ENCODE measurements at regions not wholly inside any gene's neighbourhood (a gene's known extent, or its start where the extent isn't known, plus 50 kb on each side); places are given as distances from the start of the nearest gene placed in this dataset.

- no peak for DNase-seq
Measured at GRCh38 chr2:172153156-172153555, 50.5 kb upstream of the DLX2 start.

DNA sequence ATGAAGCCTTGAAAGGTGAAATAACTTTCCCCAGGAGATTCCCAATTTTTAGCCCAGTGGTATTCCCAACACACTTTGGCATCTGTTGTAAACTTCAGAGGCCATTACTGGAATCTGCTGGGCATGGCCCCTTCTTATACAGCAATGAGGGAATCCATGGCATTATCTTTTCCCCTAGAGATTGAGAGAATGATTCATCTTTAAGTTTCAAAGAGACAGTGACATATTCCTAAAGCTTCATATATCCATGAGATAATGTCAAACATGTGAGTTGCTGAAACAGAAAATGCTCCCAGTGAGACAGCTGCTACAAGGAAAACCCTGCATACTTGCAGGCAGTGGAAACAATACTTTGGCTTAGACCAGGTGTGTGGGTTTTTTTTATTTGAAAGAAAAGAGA is 51.1 kb upstream of the DLX2 start:
- no peak for DNase-seq

- no peak for DNase-seq
Measured at GRCh38 chr2:172155752-172156151, 53.1 kb upstream of the DLX2 start.

- DNase-seq: no peak
Measured at GRCh38 chr2:172160839-172161238, 58.1 kb upstream of the DLX2 start.

DNA sequence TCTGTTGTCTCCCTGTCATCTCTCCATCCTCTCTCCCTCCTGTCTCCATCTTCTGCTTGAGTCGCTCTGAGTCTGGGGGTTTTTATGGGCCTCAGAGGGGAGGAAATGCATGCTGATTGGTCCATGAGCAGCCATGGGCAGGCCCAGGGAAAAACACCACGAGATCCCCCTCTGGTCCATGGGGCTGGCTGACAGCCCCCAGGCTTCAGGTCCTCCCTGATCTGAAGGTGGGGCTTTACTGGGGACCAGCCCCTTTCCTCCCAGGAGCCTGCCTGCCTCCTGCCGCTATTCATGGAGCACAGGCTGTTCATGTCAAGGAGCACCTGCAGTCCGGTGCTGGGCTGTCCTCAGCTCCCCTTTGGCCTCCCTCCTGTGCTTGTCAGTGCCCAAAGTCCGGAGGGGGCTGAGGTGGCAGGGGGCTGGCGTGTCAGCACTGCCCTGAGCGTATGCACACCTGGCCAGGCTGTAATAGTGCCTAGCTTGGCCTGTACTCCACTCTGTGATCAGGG is 59.6 kb upstream of the DLX2 start:
- no peak for DNase-seq

GRCh38 chr2:172162739-172163336 is 60.1 kb upstream of the DLX2 start:
- no peak for DNase-seq

DNA sequence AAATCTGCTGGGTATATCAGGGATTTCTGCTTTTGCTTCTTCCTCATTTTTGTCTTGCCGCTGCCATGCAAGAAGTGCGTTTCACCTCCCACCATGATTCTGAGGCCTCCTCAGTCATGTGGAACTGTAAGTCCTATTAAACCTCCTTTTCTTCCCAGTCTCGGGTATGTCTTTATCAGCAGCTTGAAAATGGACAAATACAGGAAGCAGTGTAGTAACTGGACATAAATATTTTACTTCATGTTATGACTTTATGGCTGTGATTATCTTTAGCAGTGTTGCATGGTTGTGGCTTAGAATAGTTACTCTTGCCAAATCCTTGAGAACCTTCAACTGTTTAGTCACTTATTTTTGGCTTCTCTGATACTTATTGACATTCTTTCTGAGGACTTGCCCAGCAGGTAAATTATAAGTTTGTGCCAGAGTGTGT is 66.2 kb upstream of the DLX2 start:
- no peak for DNase-seq

GRCh38 chr2:172169611-172170010 is 66.9 kb upstream of the DLX2 start:
- DNase-seq: no peak

DNA sequence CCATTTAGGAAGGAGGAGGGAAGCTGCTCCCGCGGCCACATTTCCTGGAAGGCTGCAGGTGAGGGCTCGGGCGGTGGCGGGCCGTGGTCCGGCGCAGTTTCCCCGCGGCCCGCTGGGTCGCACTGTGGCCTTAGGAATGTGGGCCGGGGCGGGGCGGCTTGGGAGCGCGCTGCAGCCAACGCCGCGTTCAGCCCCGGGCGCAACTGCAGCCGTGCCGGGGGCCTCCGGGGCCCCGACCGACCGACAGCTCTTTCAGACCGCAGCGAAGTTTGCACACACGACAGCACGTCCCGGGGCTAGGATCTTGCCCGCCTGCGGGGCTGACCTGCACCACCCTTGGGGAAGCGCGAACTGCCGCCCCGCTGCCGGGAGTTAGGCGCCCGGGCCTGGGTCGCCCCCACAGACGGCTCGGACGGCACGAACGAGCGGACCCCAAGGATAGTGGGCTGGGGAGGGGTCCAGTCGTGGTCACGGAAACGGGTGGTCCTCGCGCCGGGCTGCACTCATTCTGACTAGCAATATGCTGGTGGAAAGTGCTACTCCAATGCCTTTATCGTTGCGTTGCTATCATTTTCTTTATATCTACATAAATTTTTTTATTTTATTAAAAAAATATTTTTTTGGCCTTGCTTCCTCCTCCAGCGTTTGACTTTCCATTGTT is 69.9 kb upstream of the DLX2 start:
- peak; percentile 43 for DNase-seq

- DNase-seq: no peak
Measured at GRCh38 chr2:172173174-172173706, 70.5 kb upstream of the DLX2 start.

DNA sequence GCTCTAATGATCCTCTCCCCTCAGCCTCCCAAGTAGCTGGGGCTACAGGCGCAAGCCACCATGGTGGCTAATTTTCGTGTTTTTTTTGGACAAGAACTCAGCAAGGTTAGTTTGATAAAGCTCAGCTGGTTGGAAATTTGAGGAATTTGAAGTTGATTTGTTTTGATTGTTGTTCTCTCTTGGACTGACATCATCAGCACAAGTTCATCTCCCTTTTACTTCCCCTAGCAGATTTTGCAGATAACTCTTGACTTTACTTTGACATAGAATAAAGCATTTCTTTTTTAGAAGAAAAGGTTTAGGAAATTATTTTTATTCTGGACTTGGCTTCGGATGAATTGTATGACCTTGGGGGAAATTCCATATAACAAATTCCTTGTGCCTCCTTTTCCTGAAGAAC is 74.9 kb upstream of the DLX2 start:
- DNase-seq: no peak

GRCh38 chr2:172177996-172178395 is 75.3 kb upstream of the DLX2 start:
- no peak for DNase-seq

DNA sequence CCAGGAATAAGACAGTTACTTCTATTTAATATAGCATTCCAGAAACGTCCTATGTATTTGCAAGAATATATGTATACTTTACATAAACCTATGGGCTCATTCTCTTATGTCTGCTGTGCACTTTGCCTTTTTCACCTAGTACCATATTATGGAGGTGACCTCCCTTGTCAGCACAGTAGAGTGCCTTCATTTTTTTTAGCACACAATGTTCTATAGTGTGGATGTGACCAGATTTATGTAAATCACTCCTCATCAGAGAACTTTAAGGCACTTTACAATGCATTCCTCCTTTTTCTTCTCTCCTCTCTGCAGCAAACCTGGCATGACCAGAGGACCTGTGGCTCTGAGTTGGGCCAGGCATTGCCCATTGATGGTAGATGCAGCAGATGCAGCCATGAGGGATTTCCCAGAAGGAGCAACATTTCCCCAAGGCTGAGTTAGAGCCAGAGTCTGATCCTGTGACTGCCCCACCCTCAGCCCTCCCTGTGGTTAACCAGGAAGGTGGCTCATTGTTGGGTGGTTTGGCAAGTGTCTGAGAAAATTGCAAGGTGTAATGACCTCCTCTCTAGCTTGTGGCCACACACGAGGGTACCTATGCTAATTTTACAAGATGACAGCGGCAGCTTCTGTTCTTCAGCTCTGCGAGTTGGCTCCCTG is 76.5 kb upstream of the DLX2 start:
- DNase-seq: no peak

DNA sequence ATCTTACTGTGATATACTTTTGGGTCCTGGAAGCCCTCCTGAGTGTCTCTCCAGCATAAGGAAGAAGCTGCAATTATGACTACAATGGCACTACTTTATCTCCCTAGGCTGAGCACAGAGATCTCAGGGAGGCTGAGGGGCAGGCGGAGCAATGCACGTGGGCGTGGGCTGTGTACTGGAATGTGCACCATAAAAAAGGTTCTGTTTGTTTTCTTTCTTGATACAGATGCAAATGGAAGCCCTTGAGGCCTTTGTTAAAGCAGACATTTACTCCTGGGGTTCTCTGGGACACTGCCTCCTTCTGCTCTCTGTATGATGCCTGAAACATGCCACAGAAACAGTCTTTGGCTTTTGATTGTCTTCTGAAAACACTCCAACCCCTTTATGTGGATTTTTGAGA is 79.1 kb upstream of the DLX2 start:
- DNase-seq: no peak

- DNase-seq: no peak
Measured at GRCh38 chr2:172182624-172183023, 79.9 kb upstream of the DLX2 start.

GRCh38 chr2:172193331-172194089 is 90.8 kb upstream of the DLX2 start:
- no peak for DNase-seq

GRCh38 chr2:172195836-172196376 is 93.2 kb upstream of the DLX2 start:
- DNase-seq: no peak

GRCh38 chr2:172196768-172197431 is 94.2 kb upstream of the DLX2 start:
- DNase-seq: no peak

GRCh38 chr2:172198361-172198760 is 95.7 kb upstream of the DLX2 start:
- no peak for DNase-seq

GRCh38 chr2:172198908-172199307 is 96.2 kb upstream of the DLX2 start:
- DNase-seq: no peak

DNA sequence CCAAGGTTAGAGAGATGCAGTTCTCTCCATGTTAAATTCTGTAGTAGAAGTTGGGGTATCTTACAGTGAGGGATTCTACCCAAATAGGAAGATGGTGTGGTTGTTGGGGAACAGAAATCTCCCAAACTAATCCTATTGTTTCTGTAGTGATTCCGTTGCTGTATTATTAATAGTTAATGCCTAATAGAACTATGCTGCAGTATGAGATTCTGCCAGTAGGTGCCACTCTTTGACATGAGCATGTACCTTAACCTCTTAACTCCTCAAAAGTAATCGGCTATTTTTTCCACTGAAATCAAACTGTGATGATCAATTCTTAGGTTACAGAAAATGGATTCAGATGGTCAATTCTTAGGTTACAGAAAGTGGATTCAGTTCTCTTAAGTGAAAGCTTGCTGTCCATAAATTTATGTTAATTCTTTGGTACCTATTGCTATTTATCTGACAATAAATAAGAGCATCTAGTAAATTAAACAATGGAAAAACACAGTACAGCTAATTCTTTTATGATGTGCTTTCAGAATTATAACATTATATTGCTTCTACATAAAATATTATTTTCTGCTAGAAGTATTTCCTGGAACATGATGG is 97.9 kb upstream of the DLX2 start:
- DNase-seq: no peak
